LNCAP (cell line): ENCODE measurements at regions not wholly inside any gene's neighbourhood (a gene's known extent, or its start where the extent isn't known, plus 50 kb on each side); places are given as distances from the start of the nearest gene placed in this dataset.

Source experiments
- TF ChIP-seq, protein P1 (sequence below): fragments of 450-650 bp; IDR thresholded peaks from 2 replicates; pipeline ENCODE4 v1.5.1; 2017; ENCODE audit warnings: mild to moderate bottlenecking

GRCh38 chr1:99181892-99182291 lies 82.4 kb upstream of the PLPPR4 start:
- TF ChIP-seq, protein P1, sequence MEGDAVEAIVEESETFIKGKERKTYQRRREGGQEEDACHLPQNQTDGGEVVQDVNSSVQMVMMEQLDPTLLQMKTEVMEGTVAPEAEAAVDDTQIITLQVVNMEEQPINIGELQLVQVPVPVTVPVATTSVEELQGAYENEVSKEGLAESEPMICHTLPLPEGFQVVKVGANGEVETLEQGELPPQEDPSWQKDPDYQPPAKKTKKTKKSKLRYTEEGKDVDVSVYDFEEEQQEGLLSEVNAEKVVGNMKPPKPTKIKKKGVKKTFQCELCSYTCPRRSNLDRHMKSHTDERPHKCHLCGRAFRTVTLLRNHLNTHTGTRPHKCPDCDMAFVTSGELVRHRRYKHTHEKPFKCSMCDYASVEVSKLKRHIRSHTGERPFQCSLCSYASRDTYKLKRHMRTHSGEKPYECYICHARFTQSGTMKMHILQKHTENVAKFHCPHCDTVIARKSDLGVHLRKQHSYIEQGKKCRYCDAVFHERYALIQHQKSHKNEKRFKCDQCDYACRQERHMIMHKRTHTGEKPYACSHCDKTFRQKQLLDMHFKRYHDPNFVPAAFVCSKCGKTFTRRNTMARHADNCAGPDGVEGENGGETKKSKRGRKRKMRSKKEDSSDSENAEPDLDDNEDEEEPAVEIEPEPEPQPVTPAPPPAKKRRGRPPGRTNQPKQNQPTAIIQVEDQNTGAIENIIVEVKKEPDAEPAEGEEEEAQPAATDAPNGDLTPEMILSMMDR: no peak

DNA sequence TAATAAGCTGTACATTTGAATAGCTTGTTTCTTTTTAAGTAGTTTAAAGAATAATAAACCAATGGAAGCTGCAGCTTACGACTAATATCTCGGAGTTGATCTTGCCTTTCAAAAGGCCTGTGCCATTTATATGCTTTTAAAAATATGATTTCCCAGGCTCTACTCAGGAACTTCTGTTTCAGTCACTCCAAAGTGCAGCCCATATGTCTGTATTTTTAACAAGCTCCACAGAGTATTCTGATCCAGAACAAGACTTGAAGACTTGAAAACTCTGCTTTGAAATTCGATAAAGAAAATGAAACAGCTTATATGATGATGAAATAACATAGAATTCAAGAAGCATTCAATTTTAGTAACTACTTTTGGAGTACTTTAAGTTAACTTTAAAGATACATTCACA lies 79.1 kb upstream of the PLPPR4 start:
- TF ChIP-seq, protein P1: no peak

DNA sequence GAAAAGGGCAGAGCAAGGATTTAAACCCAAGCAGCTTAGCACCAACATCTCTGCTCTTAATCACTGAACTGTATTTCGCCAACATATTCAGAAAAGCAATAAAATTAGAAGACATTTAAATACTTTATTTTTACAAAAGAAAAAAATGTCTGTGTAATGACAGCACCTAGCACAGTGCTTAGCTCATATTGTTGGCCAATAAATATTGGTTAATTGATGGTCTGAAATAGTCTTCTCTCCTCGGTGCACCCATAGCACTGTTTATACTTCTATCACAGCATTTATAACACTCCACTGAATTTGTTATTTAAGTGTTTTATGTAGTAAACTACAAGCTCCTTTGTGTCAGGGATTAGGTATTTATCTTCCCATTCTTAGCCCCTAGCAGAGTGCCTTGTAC lies 70.9 kb upstream of the PLPPR4 start:
- TF ChIP-seq, protein P1: no peak

- TF ChIP-seq, protein P1: no peak
Measured at GRCh38 chr1:99198393-99198792, 65.9 kb upstream of the PLPPR4 start.

DNA sequence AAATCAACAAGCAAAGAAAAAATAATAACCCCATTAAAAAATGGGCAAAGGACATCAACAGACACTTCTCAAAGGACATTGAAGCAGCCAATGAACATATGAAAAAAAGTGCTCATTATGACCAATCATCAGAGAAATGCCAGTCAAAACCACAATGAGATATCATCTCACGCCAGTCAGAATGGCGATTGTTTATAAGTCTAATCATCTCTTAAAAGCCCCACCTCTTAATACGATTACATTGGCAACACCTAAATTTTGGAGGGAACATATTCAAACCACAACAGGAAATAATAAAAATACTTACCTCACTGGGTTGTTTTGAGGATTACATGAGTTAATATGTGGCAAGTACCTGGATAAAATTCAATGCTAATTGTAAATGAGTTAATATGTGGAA lies 57.1 kb upstream of the PLPPR4 start:
- TF ChIP-seq, protein P1: no peak
